Upper lobe of right lung (tissue), 1 donor: ENCODE measurements at regions not wholly inside any gene's neighbourhood (a gene's known extent, or its start where the extent isn't known, plus 50 kb on each side); places are given as distances from the start of the nearest gene placed in this dataset.

Experiments
- ATAC-seq: fragments of 200-7000 bp; cut with Tn5 transposase; one replicate; pipeline ENCODE4 v1.9.1; 2020; ENCODE audit warnings: mild to moderate bottlenecking, moderate library complexity
- DNase-seq: peaks from one replicate; pipeline ENCODE4 v3.0.0-alpha.2; 2020
- H3K27ac ChIP-seq: fragments of 200-600 bp; one replicate; pipeline ENCODE4 v1.8.0; 2022
- H3K27me3 ChIP-seq: fragments of 200-600 bp; one replicate; pipeline ENCODE4 v1.8.0; 2022; ENCODE audit warnings: mild to moderate bottlenecking
- H3K36me3 ChIP-seq: fragments of 200-600 bp; one replicate; pipeline ENCODE4 v1.8.0; 2022
- H3K4me1 ChIP-seq: fragments of 200-600 bp; one replicate; pipeline ENCODE4 v1.8.0; 2022
- H3K4me3 ChIP-seq: fragments of 200-600 bp; one replicate; pipeline ENCODE4 v1.8.0; 2022; ENCODE audit warnings: mild to moderate bottlenecking
- H3K9me3 ChIP-seq: fragments of 200-600 bp; one replicate; pipeline ENCODE4 v1.8.0; 2022
- intact Hi-C: fragments of 100-400 bp; cut with DNase I; formaldehyde crosslinking; loops from one replicate; pipeline ENCODE4 v1.11.0; 2022
- TF ChIP-seq, protein P1 (sequence below): fragments of 200-600 bp; IDR thresholded peaks from one replicate; pipeline ENCODE4 v1.8.0; 2022; ENCODE audit warnings: antibody characterized with exemption
- donor health status: DM: no; HTN: yes; CAD: no; lungs with severe emphysema.

GRCh38 chr17:71331754-71332325 is 789.0 kb upstream of the SOX9 start:
- no peak overlapping the region for H3K4me3 ChIP-seq
- intact Hi-C loops: no loop called here
- H3K4me1 ChIP-seq: no peaks in the 10 kb centered on the region
- no peaks in the 10 kb centered on the region for H3K36me3 ChIP-seq
- ATAC-seq (no peak), DNase-seq (no peak)
- H3K27me3 ChIP-seq: no peaks in the 10 kb centered on the region
- H3K9me3 ChIP-seq: no peaks in the 10 kb centered on the region
- TF ChIP-seq, protein P1, sequence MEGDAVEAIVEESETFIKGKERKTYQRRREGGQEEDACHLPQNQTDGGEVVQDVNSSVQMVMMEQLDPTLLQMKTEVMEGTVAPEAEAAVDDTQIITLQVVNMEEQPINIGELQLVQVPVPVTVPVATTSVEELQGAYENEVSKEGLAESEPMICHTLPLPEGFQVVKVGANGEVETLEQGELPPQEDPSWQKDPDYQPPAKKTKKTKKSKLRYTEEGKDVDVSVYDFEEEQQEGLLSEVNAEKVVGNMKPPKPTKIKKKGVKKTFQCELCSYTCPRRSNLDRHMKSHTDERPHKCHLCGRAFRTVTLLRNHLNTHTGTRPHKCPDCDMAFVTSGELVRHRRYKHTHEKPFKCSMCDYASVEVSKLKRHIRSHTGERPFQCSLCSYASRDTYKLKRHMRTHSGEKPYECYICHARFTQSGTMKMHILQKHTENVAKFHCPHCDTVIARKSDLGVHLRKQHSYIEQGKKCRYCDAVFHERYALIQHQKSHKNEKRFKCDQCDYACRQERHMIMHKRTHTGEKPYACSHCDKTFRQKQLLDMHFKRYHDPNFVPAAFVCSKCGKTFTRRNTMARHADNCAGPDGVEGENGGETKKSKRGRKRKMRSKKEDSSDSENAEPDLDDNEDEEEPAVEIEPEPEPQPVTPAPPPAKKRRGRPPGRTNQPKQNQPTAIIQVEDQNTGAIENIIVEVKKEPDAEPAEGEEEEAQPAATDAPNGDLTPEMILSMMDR: no peak
- H3K27ac ChIP-seq: no peak overlapping the region

- TF ChIP-seq, protein P1: no peak
- intact Hi-C loops: no loop called here
- H3K9me3 ChIP-seq: no peaks in the 10 kb centered on the region
- H3K36me3 ChIP-seq: no peaks in the 10 kb centered on the region
- DNase-seq (no peak), ATAC-seq (no peak)
- H3K27me3 ChIP-seq: no peaks in the 10 kb centered on the region
- no peak overlapping the region for H3K4me3 ChIP-seq
- H3K27ac ChIP-seq: no peak overlapping the region
- H3K4me1 ChIP-seq: no peaks in the 10 kb centered on the region
Observed at GRCh38 chr17:71334048-71334751, 786.6 kb upstream of the SOX9 start.

DNA sequence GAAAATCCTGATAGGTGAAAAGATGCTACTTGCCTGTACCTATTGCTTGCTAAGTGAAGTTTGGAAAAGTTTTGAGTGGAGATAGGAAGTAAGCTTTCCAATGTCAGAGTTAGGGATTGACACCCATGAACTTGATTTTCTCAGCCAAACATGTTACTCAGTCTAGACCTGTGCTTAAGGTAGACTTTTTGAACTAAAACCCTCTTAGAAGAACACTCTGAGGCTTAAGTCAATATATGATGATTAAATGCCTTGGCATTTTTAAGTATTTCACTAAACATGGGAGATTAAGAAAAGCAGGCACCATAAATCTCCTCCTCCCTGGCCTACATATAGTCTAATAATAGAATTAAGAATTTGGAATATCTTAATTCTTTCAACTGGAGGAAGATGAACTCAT is 785.6 kb upstream of the SOX9 start:
- H3K27ac ChIP-seq: no peak overlapping the region
- DNase-seq (no peak), ATAC-seq (peak; percentile 77)
- intact Hi-C loops: no loop called here
- no peaks in the 10 kb centered on the region for H3K4me1 ChIP-seq
- H3K36me3 ChIP-seq: no peaks in the 10 kb centered on the region
- no peaks in the 10 kb centered on the region for H3K9me3 ChIP-seq
- H3K27me3 ChIP-seq: no peaks in the 10 kb centered on the region
- TF ChIP-seq, protein P1: no peak
- H3K4me3 ChIP-seq: no peak overlapping the region

DNA sequence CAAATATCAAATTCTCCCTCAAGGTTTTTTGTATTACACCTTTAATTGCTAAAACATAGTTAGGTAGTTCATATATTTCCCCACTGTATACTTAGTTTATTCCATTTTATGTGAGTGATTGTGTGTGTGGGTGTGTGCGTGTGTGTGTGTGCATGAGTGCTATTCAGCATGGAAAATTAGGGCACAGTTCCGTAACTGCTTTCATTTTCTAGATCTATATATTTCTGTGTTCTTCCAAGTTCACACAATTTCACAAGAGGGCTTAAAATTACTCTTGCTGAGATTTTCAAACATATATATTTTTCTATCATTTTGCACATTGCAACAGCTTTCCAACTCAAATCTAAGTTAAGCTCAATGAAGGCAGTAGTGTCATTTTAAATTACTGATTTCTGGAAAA is 782.9 kb upstream of the SOX9 start:
- intact Hi-C loops: no loop called here
- no peaks in the 10 kb centered on the region for H3K9me3 ChIP-seq
- no peak overlapping the region for H3K27ac ChIP-seq
- no peaks in the 10 kb centered on the region for H3K27me3 ChIP-seq
- no peak overlapping the region for H3K4me3 ChIP-seq
- no peaks in the 10 kb centered on the region for H3K36me3 ChIP-seq
- H3K4me1 ChIP-seq: no peaks in the 10 kb centered on the region
- TF ChIP-seq, protein P1: no peak
- ATAC-seq: no peak
- DNase-seq: no peak

DNA sequence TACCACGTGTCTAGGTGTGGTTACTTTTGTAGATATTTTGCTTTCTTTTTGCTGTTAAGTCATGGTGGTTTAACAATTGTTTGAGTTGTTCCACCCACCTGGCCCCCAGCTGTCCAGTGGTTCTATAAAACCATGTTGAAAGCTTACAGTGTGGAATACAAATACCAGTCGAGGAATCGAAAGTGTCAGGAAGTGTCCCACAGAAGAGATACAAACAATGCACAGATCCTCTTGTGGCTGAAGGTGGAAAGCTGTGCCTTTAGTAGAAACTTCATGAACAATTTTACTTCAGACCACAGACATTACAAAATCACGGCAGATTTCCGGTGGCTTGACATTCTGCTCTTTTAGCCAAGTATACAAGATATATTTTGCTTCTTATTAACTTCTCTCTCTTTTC is 782.4 kb upstream of the SOX9 start:
- Histone ChIP-seq H3K36me3 (no peaks in the 10 kb centered on the region), H3K9me3 (no peaks in the 10 kb centered on the region), H3K27me3 (no peaks in the 10 kb centered on the region), H3K4me3 (peak overlapping the region; percentile 28), H3K27ac (no peak overlapping the region), H3K4me1 (no peaks in the 10 kb centered on the region)
- no peak for DNase-seq
- no peak for ATAC-seq
- intact Hi-C loops: no loop called here
- TF ChIP-seq, protein P1: no peak
